ENCODE measurements at regions not wholly inside any gene's neighbourhood (a gene's known extent, or its start where the extent isn't known, plus 50 kb on each side); places are given as distances from the start of the nearest gene placed in this dataset.

- no peak for TF ChIP-seq CTCF (conservative IDR thresholded peaks at IDR 0.05; ENCODE audit: low read depth, low read length)
- no peak for TF ChIP-seq RFX5 (IDR thresholded peaks at IDR 0.05; ENCODE audit: low read depth, low read length)
- no peak for TF ChIP-seq RAD21 (IDR thresholded peaks at IDR 0.05; ENCODE audit: low read length)
- TF ChIP-seq ELK1 (IDR thresholded peaks at IDR 0.05; ENCODE audit: borderline replicate concordance, low read depth, low read length), result no peak
- no peak for TF ChIP-seq CEBPB (IDR thresholded peaks at IDR 0.05; ENCODE audit: low read depth, low read length)
Measured at GRCh38 chr5:110103081-110103480, 413.4 kb downstream of the MAN2A1 start.

Measured in IMR-90 (cell line).